Vagina (tissue), 2 donors: ENCODE measurements at regions not wholly inside any gene's neighbourhood (a gene's known extent, or its start where the extent isn't known, plus 50 kb on each side); places are given as distances from the start of the nearest gene placed in this dataset.

Experiments
- DNase-seq, 2 donors: peaks; one replicate each; pipeline ENCODE4 v3.0.0-alpha.2; 2017; ENCODE audit errors: extremely low spot score in 2 of 2
- H3K27ac ChIP-seq: fragments of 200-600 bp; sonication (generic); one replicate; pipeline ENCODE4 v1.5.1; 2019
- H3K27me3 ChIP-seq: fragments of 200-600 bp; sonication (generic); one replicate; pipeline ENCODE4 v1.5.1; 2019
- H3K36me3 ChIP-seq, 2 donors: fragments of 200-600 bp; sonication (generic); one replicate each; pipeline ENCODE4 v1.5.1; 2017 to 2019
- H3K4me1 ChIP-seq: fragments of 200-600 bp; sonication (generic); one replicate; pipeline ENCODE4 v1.5.1; 2019
- H3K4me3 ChIP-seq, 2 donors: fragments of 200-600 bp; sonication (generic); 1 replicate in 1 of 2; 2 replicates in 1 of 2; pipeline ENCODE4 v1.5.1; 2016 to 2019
- H3K9me3 ChIP-seq: fragments of 200-600 bp; sonication (generic); one replicate; pipeline ENCODE4 v1.5.1; 2019
- POLR2A ChIP-seq, 2 donors: fragments of 450-650 bp; IDR thresholded peaks; one replicate each; pipeline ENCODE4 v1.6.1; 2017; ENCODE audit warnings: antibody characterized with exemption in 2 of 2, mild to moderate bottlenecking in 2 of 2, moderate library complexity in 2 of 2
- POLR2AphosphoS5 ChIP-seq, 2 donors: sonication (generic); formaldehyde crosslinking; IDR thresholded peaks; one replicate each; pipeline ENCODE4 v1.9.0; 2017; ENCODE audit warnings: antibody characterized with exemption in 2 of 2, mild to moderate bottlenecking in 2 of 2, low read depth in 1 of 2; ENCODE audit not compliant: insufficient read depth in 1 of 2
- intact Hi-C: fragments of 100-400 bp; cut with DNase I; formaldehyde crosslinking; loops from one replicate; pipeline ENCODE4 v1.15.1; 2023
- TF ChIP-seq, protein P1 (sequence below), 3 experiments: fragments of 450-650 bp in 2 of 3; fragments of 200-600 bp in 1 of 3; sonication (generic) in 1 of 3; IDR thresholded peaks; one replicate each; pipeline ENCODE4 v1.5.1; 2017 to 2019; ENCODE audit warnings: antibody characterized with exemption in 3 of 3, mild to moderate bottlenecking in 2 of 3, moderate library complexity in 2 of 3

GRCh38 chr4:137661693-137662092, 129.4 kb upstream of the PCDH18 start:
- no peak overlapping the region for H3K27ac ChIP-seq
- no peaks in the 10 kb centered on the region for H3K36me3 ChIP-seq
- DNase-seq = no peak
- no peaks in the 10 kb centered on the region for H3K27me3 ChIP-seq
- TF ChIP-seq, protein P1, sequence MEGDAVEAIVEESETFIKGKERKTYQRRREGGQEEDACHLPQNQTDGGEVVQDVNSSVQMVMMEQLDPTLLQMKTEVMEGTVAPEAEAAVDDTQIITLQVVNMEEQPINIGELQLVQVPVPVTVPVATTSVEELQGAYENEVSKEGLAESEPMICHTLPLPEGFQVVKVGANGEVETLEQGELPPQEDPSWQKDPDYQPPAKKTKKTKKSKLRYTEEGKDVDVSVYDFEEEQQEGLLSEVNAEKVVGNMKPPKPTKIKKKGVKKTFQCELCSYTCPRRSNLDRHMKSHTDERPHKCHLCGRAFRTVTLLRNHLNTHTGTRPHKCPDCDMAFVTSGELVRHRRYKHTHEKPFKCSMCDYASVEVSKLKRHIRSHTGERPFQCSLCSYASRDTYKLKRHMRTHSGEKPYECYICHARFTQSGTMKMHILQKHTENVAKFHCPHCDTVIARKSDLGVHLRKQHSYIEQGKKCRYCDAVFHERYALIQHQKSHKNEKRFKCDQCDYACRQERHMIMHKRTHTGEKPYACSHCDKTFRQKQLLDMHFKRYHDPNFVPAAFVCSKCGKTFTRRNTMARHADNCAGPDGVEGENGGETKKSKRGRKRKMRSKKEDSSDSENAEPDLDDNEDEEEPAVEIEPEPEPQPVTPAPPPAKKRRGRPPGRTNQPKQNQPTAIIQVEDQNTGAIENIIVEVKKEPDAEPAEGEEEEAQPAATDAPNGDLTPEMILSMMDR (IDR thresholded peaks at IDR 0.05) = no peak
- no peak for TF ChIP-seq POLR2A (IDR thresholded peaks at IDR 0.05)
- no peak for TF ChIP-seq POLR2AphosphoS5 (IDR thresholded peaks at IDR 0.05; ENCODE audit: insufficient read depth in 1 of 2, low read depth in 1 of 2)
- intact Hi-C loops = no loop called here
- H3K4me3 ChIP-seq = no peak overlapping the region
- H3K4me1 ChIP-seq = peaks cover 12% of the 10 kb centered on the region
- H3K9me3 ChIP-seq = no peaks in the 10 kb centered on the region

- intact Hi-C loops = no loop called here
- no peak overlapping the region for H3K27ac ChIP-seq
- peaks cover 12% of the 10 kb centered on the region for H3K4me1 ChIP-seq
- H3K27me3 ChIP-seq = no peaks in the 10 kb centered on the region
- no peak overlapping the region for H3K4me3 ChIP-seq
- H3K36me3 ChIP-seq = no peaks in the 10 kb centered on the region
- H3K9me3 ChIP-seq = no peaks in the 10 kb centered on the region
- no peak for DNase-seq
- TF ChIP-seq, protein P1 (IDR thresholded peaks at IDR 0.05) = no peak
- TF ChIP-seq POLR2AphosphoS5 (IDR thresholded peaks at IDR 0.05; ENCODE audit: insufficient read depth in 1 of 2, low read depth in 1 of 2) (no peak), POLR2A (IDR thresholded peaks at IDR 0.05) (no peak)
These were observed 127.9 kb upstream of the PCDH18 start for GRCh38 chr4:137660211-137660610.

DNA sequence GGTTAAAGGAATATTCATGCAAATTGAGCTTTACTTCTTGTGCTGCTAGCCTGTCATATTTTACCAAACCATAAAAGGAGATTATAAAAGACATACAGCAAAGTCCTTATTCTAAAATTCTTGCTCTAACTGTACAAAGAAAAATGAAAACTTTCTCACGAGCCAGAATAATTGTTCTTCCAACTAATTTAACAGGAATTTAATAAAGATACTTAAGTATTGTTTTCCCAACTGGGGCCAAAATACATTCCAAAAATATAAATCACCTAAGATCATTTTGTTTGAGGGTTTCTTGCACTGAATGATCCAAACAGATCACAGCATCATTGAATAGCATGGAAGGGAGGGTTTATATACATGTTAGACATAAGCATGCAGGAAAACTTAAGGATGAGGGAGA, 127.1 kb upstream of the PCDH18 start:
- Histone ChIP-seq H3K4me3 (no peak overlapping the region), H3K36me3 (no peaks in the 10 kb centered on the region), H3K27ac (no peak overlapping the region), H3K4me1 (peaks cover 12% of the 10 kb centered on the region), H3K9me3 (no peaks in the 10 kb centered on the region), H3K27me3 (no peaks in the 10 kb centered on the region)
- TF ChIP-seq POLR2A (IDR thresholded peaks at IDR 0.05) (no peak), POLR2AphosphoS5 (IDR thresholded peaks at IDR 0.05; ENCODE audit: insufficient read depth in 1 of 2, low read depth in 1 of 2) (no peak)
- TF ChIP-seq, protein P1 (IDR thresholded peaks at IDR 0.05) = no peak
- intact Hi-C loops = no loop called here
- no peak for DNase-seq

- Histone ChIP-seq H3K4me1 (no peaks in the 10 kb centered on the region), H3K4me3 (no peak overlapping the region), H3K9me3 (no peaks in the 10 kb centered on the region), H3K27ac (no peak overlapping the region), H3K36me3 (no peaks in the 10 kb centered on the region), H3K27me3 (no peaks in the 10 kb centered on the region)
- intact Hi-C loops = no loop called here
- TF ChIP-seq POLR2A (IDR thresholded peaks at IDR 0.05) (no peak), POLR2AphosphoS5 (IDR thresholded peaks at IDR 0.05; ENCODE audit: insufficient read depth in 1 of 2, low read depth in 1 of 2) (no peak)
- TF ChIP-seq, protein P1 (IDR thresholded peaks at IDR 0.05) = no peak
- DNase-seq = no peak
These were observed 124.4 kb upstream of the PCDH18 start for GRCh38 chr4:137656661-137657060.

GRCh38 chr4:137655302-137655701, 123.0 kb upstream of the PCDH18 start:
- no peaks in the 10 kb centered on the region for H3K27me3 ChIP-seq
- no peak for DNase-seq
- intact Hi-C loops = no loop called here
- no peak overlapping the region for H3K4me3 ChIP-seq
- no peaks in the 10 kb centered on the region for H3K36me3 ChIP-seq
- H3K4me1 ChIP-seq = no peaks in the 10 kb centered on the region
- no peak overlapping the region for H3K27ac ChIP-seq
- TF ChIP-seq POLR2A (IDR thresholded peaks at IDR 0.05) (no peak), POLR2AphosphoS5 (IDR thresholded peaks at IDR 0.05; ENCODE audit: insufficient read depth in 1 of 2, low read depth in 1 of 2) (no peak)
- TF ChIP-seq, protein P1 (IDR thresholded peaks at IDR 0.05) = no peak
- H3K9me3 ChIP-seq = no peaks in the 10 kb centered on the region
